GM21515 (cell line): ENCODE measurements at regions not wholly inside any gene's neighbourhood (a gene's known extent, or its start where the extent isn't known, plus 50 kb on each side); places are given as distances from the start of the nearest gene placed in this dataset.

ENCODE experiments used
- ATAC-seq: cut with Tn5 transposase; IDR thresholded peaks from one replicate; pipeline ENCODE4 v1.9.1; 2021; ENCODE audit not compliant: unreplicated experiment

DNA sequence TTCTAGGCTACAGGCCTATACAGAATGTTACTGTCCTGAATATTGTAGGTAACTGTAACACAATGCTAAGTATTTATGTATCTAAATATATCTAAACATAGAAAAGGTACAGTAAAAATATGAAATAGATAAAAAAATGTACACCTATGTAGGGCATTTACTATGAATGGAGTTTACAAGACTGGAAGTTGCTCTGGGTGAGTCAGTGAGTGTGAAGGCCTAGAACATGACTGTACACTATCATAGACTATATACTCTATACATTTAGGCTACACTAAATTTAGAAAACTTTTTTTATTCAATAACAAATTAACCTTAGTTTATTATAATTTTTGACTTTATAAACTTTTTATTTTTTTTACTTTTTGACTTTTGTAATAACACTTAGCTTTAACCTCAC is 136.9 kb downstream of the DUSP10 start:
- ATAC-seq: no peak

DNA sequence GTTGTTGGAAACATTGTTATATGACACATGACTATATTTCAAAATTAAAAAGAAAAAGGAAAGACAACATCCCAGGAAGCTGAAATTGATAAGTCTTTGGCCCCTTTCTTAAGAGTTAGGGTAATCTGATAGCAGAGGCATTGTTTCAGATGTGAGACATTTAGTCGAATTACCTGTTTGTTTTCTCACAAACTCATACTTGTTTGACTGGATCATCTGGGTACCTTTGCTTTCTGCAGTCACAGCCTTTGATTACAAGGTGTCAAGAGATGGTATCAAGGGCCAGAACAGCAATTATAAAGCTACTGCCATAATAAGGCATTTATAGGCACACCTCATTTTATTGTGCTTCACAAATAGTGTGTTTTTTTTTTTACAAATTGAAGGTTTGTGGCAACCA is 136.3 kb downstream of the DUSP10 start:
- ATAC-seq: no peak

DNA sequence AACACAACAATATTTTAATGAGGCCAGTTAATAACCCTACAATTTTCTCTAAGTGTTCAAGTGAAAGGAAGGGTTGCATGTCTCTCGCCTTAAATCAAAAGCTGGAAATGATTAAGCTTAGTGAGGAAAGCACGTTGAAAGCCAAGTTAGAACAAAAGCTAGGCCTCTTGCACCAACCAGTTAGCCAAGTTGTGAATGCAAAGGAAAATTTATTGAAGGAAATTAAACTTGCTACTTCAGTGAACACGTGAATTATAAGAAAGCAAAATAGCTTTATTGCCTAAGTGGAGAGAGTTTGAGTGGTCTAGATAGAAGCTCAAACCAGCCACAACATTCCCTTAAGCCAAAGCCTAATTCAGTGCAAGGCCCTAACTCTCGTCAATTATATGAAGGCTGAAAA is 135.6 kb downstream of the DUSP10 start:
- no peak for ATAC-seq

DNA sequence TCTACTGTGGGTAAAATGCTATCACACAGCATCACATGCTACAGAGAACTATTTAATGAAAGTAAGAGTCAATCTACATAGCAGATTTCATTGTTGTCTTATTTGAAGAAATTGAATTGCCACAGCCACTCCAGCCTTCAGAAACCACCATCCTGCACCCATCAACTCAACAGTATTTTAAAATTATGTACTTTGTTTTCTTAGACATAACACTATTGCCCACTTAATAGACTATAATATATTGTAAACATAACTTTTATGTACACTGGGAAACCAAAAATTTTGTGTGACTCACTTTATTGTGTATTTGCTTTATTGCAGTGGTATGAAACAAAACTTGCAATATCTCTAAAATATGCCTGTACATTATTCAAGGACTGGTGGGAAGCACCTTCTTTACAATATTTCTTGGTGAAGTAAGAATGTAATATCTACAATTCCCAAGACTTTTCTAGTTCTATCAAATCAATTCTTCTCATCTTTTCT is 133.0 kb downstream of the DUSP10 start:
- ATAC-seq: no peak

DNA sequence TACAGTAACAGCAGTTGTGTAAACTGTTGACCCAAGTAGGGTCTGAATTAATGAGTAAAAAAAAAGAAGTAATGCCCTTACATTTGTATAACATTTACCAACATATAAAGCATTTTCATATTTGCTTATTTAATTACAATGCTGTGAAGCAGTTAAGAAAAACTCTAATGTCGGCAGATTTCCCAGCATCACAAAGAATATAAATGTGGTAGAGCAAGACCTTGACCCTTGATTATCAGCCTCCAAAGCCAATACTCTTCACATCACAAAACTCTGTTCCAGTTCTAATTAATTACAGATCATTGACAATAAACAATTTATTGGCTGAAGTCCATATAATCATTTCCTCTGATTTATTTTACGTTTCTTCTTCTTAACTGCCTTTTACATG is 130.2 kb downstream of the DUSP10 start:
- ATAC-seq: no peak

DNA sequence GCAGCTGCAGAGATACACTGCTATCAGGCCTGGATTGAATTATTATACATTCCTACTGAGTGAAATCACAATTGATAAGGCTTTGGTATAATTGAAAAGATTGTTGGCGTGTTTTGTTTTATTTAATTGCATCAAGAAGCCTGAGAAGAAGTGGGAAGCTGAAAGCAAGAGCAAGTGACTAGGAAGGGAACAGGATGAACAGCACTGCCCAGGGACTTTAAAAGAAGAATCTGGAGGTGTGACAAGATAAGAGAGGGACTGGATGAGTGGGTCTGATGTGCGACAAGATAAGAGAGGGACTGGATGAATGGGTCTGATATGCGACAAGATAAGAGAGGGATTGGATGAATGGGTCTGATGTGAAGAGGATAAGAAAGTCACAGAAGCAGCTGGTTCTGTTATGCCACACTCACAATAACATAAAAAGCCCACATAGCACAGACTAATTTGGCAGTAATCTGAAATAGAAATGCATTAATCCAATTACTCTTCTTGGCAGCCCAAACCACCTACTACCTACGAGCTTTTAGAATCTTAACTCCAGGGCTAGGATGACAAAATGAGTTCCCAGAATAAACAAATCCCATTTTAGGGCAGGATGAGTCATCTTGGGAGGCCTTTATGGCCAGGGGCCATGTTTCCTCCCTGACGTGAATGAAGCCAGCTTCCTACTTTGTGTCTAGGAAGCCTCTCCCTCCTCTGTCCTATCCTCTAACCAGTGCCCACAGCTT is 129.7 kb downstream of the DUSP10 start:
- ATAC-seq: no peak

DNA sequence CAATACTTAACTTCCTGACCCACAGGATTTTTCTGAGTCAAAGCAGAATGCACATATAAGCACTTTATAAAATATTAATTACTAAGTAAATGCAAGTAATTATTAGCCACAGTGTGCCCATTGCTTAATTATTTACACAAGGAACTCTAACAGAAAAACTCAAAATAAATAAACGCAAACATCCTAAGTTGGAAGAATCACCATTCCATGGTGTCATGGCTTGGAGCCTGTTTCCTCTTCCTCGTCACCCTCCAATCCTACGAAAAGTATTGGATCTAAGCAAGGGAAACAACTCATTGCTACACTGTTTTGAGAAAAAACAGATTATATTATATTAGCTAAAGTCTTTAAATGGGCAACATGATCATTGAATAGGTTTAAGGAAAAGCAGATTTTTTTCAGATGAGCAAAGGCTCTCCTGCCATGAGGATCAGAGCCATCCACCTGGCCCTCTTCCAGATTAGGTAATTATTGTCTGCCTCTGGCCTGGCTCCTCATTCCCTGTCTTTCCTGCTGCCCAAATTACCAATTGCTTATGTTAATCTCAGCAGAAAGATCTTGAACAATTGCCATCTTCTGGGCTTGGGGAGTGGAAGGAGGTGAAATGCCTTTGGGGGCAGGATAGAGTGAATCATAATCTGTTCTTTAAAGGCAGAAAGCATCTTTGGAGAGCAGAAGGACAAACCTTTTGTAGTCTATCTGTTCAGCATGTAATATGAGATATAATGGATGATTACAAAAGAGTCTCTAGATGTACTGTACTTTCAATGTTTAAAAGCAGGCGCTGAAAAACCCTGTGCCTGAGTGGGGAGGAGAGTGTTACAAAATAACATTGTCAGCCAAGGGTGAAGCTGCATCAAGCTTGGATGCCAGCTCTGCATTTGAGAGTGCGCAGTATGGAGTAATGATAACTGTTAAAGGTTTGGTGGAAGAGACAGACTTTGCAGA is 121.2 kb downstream of the DUSP10 start:
- ATAC-seq: no peak

DNA sequence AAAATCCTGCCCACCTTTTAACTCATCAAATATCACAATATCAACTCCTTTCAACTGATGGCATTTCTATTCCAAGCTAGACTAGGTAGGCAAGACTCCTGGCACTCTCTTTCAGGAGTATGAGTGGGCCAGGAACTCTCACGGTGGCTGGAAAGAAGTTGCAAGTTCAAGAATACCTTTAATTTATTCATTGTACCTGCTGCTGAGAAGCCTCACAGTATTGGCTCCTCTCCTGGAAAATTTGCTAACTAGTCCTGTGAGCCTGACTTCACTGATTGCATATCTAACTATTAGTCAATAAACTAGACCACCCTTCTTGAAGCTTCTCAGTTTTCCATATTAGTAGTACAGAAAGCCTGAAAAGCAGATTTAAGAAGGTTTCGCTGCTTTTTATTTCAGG is 120.2 kb downstream of the DUSP10 start:
- no peak for ATAC-seq

DNA sequence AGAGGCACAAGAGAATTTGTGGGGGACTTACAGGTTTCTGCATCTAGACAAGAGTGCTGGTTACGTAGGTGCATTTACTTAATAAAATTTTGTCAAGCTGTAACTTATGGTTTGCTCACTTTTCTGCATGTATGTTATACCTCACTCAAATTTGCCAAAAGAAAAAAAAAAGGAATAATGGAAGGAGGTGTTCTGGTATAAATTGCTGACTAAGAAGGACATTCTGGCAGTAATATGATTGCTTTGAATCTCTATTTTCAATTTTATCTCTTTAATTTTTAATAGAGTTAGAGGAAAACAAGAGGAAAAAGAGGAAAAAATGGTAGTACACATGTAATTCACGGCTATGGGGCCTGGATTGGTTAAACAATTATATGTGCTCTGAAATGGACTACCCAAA is 119.5 kb downstream of the DUSP10 start:
- ATAC-seq: no peak

DNA sequence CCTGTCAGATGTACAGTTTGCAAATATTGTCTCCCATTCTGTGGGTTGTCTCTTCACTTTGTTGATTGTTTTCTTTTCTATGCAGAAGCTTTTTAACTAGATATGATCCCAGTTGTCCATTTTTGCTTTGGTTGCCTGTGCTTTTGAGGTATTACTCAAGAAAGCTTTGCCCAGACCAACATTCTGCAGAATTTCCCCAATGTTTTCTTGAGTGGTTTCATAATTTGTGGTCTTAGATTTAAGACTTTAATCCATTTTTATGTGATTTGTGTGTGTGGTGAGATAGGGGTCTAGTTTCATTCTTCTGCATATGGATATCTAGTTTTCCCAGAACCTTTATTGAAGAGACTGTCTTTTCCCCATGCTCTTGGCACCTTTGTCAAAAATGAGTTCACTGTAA is 116.9 kb downstream of the DUSP10 start:
- no peak for ATAC-seq

DNA sequence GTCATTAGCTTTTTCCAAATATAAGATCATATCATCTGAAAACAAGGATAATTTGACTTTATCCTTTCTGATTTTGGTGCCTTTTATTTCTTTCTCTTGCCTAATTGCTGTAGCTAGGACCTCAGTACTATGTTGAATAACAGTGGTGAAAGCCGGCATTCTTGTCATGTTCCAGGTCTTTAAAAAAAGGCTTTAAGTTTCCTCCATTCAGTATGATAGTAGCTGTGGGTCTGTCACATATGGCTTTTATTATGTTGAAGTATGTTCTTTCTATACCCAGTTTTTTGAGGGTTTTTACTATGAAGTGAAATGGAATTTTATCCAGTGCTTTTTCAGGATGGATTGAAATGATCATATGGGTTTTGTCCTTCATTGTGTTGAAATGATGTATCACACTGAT is 115.8 kb downstream of the DUSP10 start:
- no peak for ATAC-seq

DNA sequence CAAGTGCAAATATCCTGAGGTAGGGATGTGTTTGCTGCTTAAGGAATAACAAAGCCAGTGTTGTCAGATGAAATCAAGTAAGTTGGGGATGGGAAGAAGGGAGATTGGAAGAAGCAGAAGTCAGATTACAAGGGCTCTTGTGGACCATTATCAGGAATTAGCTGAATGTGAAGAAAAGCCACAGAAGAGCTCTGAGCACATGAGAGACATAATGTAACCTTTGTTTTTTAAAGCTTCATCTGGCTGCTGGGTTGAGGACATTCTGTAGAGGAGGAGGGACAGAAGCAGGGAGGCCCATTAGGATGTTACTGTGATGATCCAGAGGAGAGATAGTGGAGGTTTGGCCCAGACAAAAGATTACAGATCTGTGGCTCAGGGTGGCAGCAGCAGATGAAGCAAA is 111.7 kb downstream of the DUSP10 start:
- no peak for ATAC-seq

DNA sequence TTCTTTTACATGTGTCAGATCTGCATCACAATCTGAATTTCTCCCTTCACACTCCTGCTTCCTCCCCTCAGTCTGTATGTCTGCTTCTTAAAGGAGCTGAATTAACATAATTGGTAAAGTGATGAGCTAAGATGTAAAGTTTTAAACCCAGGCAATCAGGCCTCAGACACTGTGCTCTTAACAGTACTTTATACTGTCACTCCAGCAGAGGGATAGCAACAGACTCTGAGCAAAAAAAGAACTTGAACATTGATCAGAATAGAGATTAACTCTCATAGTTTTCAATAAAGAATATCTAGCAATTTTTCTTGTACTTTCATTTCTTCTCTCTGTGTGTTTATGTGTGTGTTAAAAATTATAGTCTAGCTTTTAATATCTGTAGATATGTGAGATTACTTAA is 110.3 kb downstream of the DUSP10 start:
- ATAC-seq: no peak

DNA sequence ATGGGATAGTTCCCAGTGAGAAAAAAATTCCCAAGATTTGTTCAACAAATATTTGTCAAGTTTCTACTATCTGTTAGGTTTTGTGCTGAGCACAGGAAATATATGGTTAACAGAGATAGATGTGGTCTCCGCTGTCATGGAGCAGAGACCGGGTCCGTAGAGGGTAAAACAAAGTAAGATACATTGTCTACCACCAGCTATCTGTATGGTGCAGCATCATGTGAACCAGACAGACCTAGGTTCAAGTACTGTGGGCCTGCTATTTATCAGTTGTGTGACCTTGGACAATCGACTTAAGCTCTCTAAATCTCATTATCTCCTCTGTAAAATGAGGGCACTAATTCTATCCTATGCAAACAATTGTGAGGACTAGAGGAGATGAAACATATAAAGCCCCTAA is 109.8 kb downstream of the DUSP10 start:
- ATAC-seq: no peak

DNA sequence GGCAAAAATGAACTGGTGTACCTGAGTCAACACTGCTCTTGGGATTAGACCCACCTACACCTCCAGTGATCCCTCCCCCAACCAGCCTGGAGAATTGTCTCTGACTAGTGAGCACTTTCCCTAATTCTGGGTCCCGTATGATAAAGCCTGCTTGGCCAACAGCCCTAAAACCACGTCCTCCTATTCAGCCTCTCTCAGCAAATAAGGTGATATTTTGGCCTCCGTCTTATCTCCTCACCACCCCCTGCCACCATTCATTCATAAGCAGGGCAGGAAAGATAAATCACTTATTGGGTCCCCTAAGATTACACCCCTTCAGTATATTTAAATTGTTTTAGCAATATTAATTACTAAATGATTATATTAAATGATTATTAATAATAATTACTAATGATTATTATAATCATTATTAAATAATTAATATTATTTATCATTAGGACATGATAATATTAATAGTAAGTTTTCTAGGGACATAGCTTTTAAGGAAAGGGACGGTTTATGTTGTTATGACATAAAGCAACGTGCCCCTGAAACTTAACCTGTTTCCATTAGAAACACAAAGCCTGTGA is 108.0 kb downstream of the DUSP10 start:
- no peak for ATAC-seq

DNA sequence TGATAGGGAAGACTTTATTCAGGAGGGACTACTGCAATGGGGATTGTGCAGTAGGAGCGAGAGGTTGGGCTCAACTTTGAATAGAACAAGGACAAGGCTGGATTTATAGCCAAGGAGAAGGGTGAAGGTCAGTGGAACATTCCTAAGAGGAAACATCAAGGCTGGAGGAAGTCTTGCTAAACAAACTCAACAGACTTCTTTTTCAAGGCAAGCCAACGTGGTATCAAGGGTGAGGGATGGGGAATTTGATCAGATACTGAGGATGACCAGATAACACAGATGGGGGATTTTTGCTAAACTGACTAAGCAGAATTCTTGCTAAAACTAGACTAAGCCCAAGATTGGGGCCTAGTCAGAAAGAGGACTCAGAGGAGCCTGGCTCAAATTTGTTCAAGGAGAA is 107.3 kb downstream of the DUSP10 start:
- ATAC-seq: no peak

DNA sequence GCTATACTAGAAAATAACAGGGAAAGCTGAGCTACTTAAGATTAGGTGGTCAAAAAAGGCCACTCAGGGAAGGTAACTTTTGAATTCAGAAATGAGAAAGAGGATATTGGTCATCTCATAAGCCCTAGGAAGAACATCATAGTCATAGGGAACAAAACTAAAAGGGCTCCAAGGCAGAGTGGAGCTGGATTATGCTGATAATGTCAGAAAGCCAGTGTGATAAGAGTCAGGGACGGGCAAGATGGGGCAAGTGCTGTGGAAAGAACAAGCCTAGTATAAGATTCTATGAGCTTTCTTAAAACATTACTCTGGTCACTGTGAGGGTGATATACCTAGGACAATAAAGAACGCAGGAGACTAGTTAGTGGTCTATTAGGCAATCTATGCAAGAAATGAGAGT is 106.6 kb downstream of the DUSP10 start:
- ATAC-seq: no peak

DNA sequence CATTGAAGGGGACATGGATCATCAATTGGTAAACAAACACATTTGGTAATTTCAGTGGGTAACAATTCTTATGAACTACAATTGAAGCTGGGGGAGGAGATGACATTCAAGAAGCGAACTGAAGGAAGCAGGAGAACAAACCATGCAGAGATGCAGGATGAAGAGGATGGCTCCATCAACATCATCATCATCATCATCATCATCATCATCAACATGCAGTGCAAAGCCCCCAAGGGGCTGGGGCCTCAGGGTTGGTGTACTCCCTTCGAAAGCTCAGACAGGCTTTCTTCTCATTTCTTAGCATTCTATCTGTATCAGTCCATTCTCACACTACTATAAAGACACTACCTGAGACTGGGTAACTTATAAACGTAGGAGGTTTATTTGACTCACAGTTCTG is 105.8 kb downstream of the DUSP10 start:
- ATAC-seq: no peak

DNA sequence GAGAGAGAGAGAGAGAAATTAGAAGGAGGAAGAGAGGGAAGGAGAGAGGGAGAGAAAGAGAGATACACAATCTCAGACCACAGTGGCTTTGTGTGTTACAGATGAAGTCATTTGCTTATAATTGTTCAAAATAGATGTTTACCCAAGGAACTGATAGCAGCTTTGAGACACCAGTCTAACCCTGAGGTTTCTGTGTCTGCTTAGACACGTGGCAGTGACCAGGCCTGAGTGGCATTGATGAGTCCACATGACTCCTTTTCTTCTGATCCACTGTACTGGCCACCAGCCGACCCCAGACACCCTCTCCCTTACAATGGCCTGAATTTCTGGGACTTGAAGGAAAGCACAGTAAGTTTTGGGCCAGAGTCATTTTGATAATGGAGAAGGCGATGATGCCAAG is 104.9 kb downstream of the DUSP10 start:
- no peak for ATAC-seq

DNA sequence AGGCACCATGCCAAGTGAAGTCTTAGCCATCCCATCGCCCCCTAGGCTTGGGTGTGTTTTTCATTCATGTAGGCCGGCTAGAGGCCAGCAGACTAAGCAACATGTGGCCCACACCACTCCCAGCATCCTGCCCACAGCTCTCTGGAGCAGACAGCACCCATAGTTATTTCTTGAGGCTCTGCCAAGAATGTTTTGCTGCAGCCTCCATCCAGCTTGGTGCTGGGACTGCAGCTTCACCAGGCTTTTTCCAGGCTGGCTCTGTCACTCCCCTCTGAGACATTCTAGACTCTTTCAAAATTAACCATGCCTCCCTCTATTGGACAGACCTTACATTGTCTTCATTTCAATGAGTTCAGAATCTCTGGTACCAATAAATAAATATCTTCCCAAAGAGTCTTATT is 104.2 kb downstream of the DUSP10 start:
- ATAC-seq: no peak

DNA sequence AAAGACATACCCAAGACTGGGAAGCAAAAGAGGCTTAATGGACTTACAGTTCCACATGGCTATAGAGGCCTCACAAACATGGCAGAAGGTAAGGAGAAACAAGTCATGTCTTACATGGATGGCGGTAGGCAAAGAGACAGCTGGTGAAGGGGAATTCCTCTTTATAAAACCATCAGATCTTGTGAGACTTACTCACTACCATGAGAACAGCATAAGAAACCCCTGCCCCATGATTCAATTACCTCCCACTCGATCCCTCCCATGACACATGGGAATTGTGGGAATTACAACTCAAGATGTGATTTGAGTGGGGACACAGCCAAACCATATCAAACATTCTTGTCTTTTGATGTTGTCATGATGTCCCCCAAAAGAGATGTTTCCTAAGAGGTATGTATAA is 103.3 kb downstream of the DUSP10 start:
- no peak for ATAC-seq

DNA sequence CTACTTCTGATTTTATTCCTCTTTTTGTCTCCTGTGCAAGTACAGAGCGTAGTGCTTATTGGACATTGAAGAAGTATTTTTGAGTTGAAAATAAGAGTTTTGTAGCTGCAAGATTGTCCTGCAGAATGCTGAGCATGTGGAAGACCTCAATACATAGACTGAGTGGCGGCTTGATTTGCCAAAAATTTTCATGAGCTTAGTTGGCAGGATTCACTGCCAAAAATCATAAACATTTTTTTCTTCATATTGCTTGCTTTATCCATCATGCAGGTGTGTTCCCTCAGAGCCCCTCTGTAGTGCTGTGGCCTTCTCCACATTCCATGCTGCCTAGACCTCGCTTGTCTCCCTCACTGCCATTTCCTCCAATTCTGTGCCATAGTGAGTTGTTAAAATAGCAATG is 100.1 kb downstream of the DUSP10 start:
- no peak for ATAC-seq
